ENCODE measurements at regions not wholly inside any gene's neighbourhood (a gene's known extent, or its start where the extent isn't known, plus 50 kb on each side); places are given as distances from the start of the nearest gene placed in this dataset.
"Not testable (repeated sequence)": the region's sequence is repeated elsewhere in the genome, so short reads cannot be mapped to it uniquely, and the experiment has no call there.

DNA sequence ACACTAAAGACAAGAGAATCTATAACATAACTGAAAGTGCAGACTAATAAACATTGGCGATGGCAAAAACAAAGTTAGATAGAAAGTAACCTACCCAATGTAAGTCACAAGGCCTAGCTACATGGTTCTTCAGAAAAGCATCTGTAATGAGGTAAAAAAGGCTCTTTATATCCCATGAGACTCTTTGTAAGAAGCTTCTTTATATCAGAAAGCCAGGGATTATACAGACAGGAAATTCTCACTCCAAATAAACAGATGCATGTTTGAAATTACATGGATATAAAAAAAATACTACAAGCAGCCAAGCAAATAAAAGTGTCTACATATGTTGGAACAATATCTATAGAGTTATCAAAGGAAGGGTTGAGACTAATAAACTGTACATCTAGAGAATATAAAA, 284.9 kb upstream of the NRSN1 start:
- Histone ChIP-seq H3K4me2 (no peak overlapping the region), H4K20me1 (ENCODE audit: insufficient read depth) (no peaks in the 10 kb centered on the region), H3K4me1 (replicated peaks; ENCODE audit: insufficient read depth) (no peaks in the 10 kb centered on the region), H3K36me3 (ENCODE audit: low read depth) (no peaks in the 10 kb centered on the region), H3K79me2 (ENCODE audit: low read depth) (no peaks in the 10 kb centered on the region), H3K27me3 (ENCODE audit: insufficient read depth, low read depth) (no peaks in the 10 kb centered on the region), H2AFZ (no peak overlapping the region), H3K9me3 (ENCODE audit: insufficient read depth, low read depth) (no peaks in the 10 kb centered on the region), H3F3A (ENCODE audit: insufficient read depth, low read depth) (no peaks in the 10 kb centered on the region), H3K9me2 (ENCODE audit: insufficient read depth) (no peaks in the 10 kb centered on the region), H3K4me3 (no peak overlapping the region), H3K27ac (no peak overlapping the region)
- BruUV-seq (replicated peaks): no TSS peak
- CTCF ChIA-PET: no interaction called here
- intact Hi-C loops (cut with micrococcal nuclease; ENCODE audit: unreplicated experiment): no loop called here
- no peak for DNase-seq
- POLR2A ChIA-PET (ENCODE audit: unreplicated experiment): no interaction called here
- TF ChIP-seq EZH2 (IDR thresholded peaks at IDR 0.05; ENCODE audit: low read depth): no peak
- TF ChIP-seq, protein P1, sequence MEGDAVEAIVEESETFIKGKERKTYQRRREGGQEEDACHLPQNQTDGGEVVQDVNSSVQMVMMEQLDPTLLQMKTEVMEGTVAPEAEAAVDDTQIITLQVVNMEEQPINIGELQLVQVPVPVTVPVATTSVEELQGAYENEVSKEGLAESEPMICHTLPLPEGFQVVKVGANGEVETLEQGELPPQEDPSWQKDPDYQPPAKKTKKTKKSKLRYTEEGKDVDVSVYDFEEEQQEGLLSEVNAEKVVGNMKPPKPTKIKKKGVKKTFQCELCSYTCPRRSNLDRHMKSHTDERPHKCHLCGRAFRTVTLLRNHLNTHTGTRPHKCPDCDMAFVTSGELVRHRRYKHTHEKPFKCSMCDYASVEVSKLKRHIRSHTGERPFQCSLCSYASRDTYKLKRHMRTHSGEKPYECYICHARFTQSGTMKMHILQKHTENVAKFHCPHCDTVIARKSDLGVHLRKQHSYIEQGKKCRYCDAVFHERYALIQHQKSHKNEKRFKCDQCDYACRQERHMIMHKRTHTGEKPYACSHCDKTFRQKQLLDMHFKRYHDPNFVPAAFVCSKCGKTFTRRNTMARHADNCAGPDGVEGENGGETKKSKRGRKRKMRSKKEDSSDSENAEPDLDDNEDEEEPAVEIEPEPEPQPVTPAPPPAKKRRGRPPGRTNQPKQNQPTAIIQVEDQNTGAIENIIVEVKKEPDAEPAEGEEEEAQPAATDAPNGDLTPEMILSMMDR (conservative IDR thresholded peaks at IDR 0.05): no peak

DNA sequence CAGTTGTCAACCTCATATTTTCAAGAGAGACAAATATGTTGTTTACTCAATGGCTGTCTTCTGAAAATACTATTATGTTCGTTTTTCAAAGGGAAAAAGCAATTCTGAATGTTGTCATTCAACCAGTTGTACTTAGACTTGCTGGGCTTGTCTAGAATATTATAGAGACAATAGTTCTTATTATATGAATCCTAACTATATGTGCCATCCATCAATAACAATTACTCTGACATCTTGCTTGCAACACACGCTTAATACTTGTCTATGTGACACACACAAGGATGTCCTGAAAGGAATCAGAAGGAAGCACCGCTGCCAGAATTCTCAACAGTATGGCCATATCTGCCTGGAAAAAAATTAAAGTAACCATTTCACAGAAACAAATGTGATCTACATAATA, 283.3 kb upstream of the NRSN1 start:
- H3K9me3 ChIP-seq (ENCODE audit: insufficient read depth, low read depth): no peaks in the 10 kb centered on the region
- H3K27me3 ChIP-seq (ENCODE audit: insufficient read depth, low read depth): no peaks in the 10 kb centered on the region
- no peak overlapping the region for H3K4me2 ChIP-seq
- BruUV-seq (replicated peaks): no TSS peak
- ChIA-PET CTCF (no interaction called here), POLR2A (ENCODE audit: unreplicated experiment) (no interaction called here)
- no peaks in the 10 kb centered on the region for H3K79me2 ChIP-seq (ENCODE audit: low read depth)
- no peak overlapping the region for H3K4me3 ChIP-seq
- no peaks in the 10 kb centered on the region for H3K9me2 ChIP-seq (ENCODE audit: insufficient read depth)
- no peaks in the 10 kb centered on the region for H3K4me1 ChIP-seq (replicated peaks; ENCODE audit: insufficient read depth)
- intact Hi-C loops (cut with micrococcal nuclease; ENCODE audit: unreplicated experiment): no loop called here
- H2AFZ ChIP-seq: no peak overlapping the region
- H3K27ac ChIP-seq: no peak overlapping the region
- no peaks in the 10 kb centered on the region for H4K20me1 ChIP-seq (ENCODE audit: insufficient read depth)
- no peaks in the 10 kb centered on the region for H3K36me3 ChIP-seq (ENCODE audit: low read depth)
- DNase-seq: no peak
- TF ChIP-seq EZH2 (IDR thresholded peaks at IDR 0.05; ENCODE audit: low read depth): no peak
- TF ChIP-seq, protein P1 (conservative IDR thresholded peaks at IDR 0.05): no peak
- H3F3A ChIP-seq (ENCODE audit: insufficient read depth, low read depth): no peaks in the 10 kb centered on the region

DNA sequence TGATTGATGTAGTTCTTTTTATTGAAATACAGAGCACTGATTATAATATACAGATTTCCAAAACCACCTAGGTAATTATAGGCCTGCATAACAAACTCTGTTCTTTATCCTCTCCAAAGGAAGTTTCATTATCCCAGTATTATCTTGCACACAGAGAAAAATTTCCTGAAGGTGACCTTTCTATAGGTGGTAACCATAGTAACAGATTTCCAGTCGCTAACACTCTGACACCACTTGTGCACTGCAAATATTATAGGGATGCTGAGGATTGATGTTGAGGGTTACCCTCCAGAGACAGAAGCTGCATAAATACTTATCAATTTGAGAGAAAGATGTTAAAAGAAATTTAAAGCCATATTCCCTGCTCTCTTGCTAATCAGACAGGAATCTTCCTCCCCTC, 274.5 kb upstream of the NRSN1 start:
- H3K4me3 ChIP-seq: no peak overlapping the region
- no peaks in the 10 kb centered on the region for H3F3A ChIP-seq (ENCODE audit: insufficient read depth, low read depth)
- H3K4me2 ChIP-seq: no peak overlapping the region
- H4K20me1 ChIP-seq (ENCODE audit: insufficient read depth): no peaks in the 10 kb centered on the region; the same call in 1 of the 2 replicates
- DNase-seq: no peak
- no peaks in the 10 kb centered on the region for H3K4me1 ChIP-seq (replicated peaks; ENCODE audit: insufficient read depth)
- H2AFZ ChIP-seq: no peak overlapping the region
- POLR2A ChIA-PET (ENCODE audit: unreplicated experiment): no interaction called here
- no peaks in the 10 kb centered on the region for H3K9me3 ChIP-seq (ENCODE audit: insufficient read depth, low read depth)
- no peaks in the 10 kb centered on the region for H3K27me3 ChIP-seq (ENCODE audit: insufficient read depth, low read depth)
- no peak for TF ChIP-seq EZH2 (IDR thresholded peaks at IDR 0.05; ENCODE audit: low read depth)
- TF ChIP-seq, protein P1 (conservative IDR thresholded peaks at IDR 0.05): no peak
- BruUV-seq (replicated peaks): no TSS peak
- H3K9me2 ChIP-seq (ENCODE audit: insufficient read depth): no peaks in the 10 kb centered on the region
- CTCF ChIA-PET: no interaction called here
- H3K36me3 ChIP-seq (ENCODE audit: low read depth): no peaks in the 10 kb centered on the region
- H3K27ac ChIP-seq: no peak overlapping the region
- intact Hi-C loops (cut with micrococcal nuclease; ENCODE audit: unreplicated experiment): no loop called here
- no peaks in the 10 kb centered on the region for H3K79me2 ChIP-seq (ENCODE audit: low read depth)

DNA sequence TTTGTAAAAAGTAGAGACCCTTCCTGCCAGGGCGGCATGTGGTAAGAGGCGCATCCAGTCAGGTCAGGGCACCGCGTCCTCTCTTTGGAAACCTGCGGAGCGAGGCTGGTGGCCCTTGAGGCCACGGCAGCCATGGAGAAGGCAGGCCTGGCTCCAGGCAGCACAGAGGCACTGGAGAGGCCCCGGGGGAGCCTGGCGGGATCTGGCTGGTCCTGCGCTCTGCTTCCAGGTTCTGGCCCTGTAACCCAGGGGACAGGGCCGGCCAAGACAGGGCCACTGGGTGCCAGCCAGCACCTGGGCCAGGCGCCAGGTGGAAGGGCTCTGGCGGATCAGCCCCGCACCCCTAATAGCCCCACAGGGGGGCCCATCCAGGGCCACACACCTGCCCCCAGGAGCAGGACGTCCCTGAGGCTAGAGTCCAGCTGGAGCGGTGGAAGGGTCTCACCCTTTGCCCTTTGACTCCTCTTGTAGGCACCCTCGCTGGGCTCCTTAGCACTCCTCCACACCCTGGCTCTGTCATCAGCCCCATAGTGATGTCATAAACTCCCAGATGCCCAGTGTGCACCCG, 272.4 kb upstream of the NRSN1 start:
- CTCF ChIA-PET; POLR2A ChIA-PET (ENCODE audit: unreplicated experiment); H3K79me2 ChIP-seq (ENCODE audit: low read depth); H3K4me1 ChIP-seq (replicated peaks; ENCODE audit: insufficient read depth); DNase-seq; intact Hi-C loops (cut with micrococcal nuclease; ENCODE audit: unreplicated experiment); H3K9me2 ChIP-seq (ENCODE audit: insufficient read depth); H3K27ac ChIP-seq; H2AFZ ChIP-seq; H4K20me1 ChIP-seq (ENCODE audit: insufficient read depth); H3K36me3 ChIP-seq (ENCODE audit: low read depth); H3K27me3 ChIP-seq (ENCODE audit: insufficient read depth, low read depth); H3F3A ChIP-seq (ENCODE audit: insufficient read depth, low read depth); H3K4me3 ChIP-seq; BruUV-seq (replicated peaks); H3K9me3 ChIP-seq (ENCODE audit: insufficient read depth, low read depth); H3K4me2 ChIP-seq: not testable (repeated sequence)

DNA sequence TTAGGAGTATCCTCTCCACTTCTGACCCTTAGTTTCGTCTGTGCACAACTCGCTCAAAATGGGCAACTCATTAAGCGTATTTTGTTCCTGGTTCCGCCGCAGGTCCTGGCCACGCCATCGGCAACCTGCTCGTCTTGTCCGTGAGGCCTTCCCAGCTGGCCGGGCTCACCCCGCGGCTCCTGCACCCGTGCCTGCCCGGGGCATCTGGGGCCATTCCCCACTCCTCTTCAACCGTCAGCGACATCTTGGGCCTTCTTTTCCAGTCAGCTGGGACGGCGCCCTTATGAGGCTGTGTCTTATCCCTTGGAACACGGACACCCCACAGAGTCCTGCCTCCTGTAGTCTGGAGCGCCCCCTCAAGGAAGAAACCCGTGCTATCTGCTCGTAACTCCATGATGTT, 271.9 kb upstream of the NRSN1 start:
- H3K9me2 ChIP-seq (ENCODE audit: insufficient read depth); H3F3A ChIP-seq (ENCODE audit: insufficient read depth, low read depth); H3K9me3 ChIP-seq (ENCODE audit: insufficient read depth, low read depth); intact Hi-C loops (cut with micrococcal nuclease; ENCODE audit: unreplicated experiment); H3K27me3 ChIP-seq (ENCODE audit: insufficient read depth, low read depth); H2AFZ ChIP-seq; H4K20me1 ChIP-seq (ENCODE audit: insufficient read depth); H3K27ac ChIP-seq; H3K79me2 ChIP-seq (ENCODE audit: low read depth); H3K4me3 ChIP-seq; H3K4me2 ChIP-seq; BruUV-seq (replicated peaks); H3K36me3 ChIP-seq (ENCODE audit: low read depth); POLR2A ChIA-PET (ENCODE audit: unreplicated experiment); CTCF ChIA-PET; DNase-seq; H3K4me1 ChIP-seq (replicated peaks; ENCODE audit: insufficient read depth): not testable (repeated sequence)
